Epithelial cell of esophagus (primary cell): ENCODE measurements at regions not wholly inside any gene's neighbourhood (a gene's known extent, or its start where the extent isn't known, plus 50 kb on each side); places are given as distances from the start of the nearest gene placed in this dataset.

Source experiments
- DNase-seq: peaks from one replicate; pipeline ENCODE4 v3.0.0; 2010; ENCODE audit warnings: low read depth
- H3K4me3 ChIP-seq: 2 replicates; pipeline ENCODE4 v1.5.1; 2011; ENCODE audit warnings: mild to moderate bottlenecking, low read length, control low read depth
- TF ChIP-seq, protein P1 (sequence below): IDR thresholded peaks from 2 replicates; pipeline ENCODE4 v1.5.1; 2011; ENCODE audit warnings: low read depth, mild to moderate bottlenecking, low read length, control low read depth, inconsistent platforms; ENCODE audit not compliant: insufficient read depth; ENCODE audit errors: missing control alignments

DNA sequence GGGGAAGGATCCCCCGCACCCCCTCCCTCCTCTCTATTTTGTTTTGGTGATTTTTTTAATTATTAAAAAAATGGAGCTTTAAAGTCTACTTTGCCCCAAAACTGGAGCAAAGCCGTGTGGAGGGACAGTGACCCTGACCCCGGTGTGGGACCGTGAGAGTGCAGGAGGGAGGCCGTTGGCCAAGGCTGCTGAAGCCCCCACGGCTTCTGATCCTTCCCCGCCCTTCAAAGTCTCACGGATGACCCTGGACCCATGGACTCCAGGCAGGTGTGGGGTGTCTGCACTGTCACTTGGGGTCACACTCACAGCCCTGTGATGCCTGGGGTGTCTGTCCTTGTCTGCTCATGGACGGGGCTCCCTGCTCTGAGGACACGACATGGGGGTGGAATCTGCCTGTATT, 133.3 kb downstream of the CPZ start:
- TF ChIP-seq, protein P1, sequence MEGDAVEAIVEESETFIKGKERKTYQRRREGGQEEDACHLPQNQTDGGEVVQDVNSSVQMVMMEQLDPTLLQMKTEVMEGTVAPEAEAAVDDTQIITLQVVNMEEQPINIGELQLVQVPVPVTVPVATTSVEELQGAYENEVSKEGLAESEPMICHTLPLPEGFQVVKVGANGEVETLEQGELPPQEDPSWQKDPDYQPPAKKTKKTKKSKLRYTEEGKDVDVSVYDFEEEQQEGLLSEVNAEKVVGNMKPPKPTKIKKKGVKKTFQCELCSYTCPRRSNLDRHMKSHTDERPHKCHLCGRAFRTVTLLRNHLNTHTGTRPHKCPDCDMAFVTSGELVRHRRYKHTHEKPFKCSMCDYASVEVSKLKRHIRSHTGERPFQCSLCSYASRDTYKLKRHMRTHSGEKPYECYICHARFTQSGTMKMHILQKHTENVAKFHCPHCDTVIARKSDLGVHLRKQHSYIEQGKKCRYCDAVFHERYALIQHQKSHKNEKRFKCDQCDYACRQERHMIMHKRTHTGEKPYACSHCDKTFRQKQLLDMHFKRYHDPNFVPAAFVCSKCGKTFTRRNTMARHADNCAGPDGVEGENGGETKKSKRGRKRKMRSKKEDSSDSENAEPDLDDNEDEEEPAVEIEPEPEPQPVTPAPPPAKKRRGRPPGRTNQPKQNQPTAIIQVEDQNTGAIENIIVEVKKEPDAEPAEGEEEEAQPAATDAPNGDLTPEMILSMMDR: no peak
- DNase-seq: no peak

DNA sequence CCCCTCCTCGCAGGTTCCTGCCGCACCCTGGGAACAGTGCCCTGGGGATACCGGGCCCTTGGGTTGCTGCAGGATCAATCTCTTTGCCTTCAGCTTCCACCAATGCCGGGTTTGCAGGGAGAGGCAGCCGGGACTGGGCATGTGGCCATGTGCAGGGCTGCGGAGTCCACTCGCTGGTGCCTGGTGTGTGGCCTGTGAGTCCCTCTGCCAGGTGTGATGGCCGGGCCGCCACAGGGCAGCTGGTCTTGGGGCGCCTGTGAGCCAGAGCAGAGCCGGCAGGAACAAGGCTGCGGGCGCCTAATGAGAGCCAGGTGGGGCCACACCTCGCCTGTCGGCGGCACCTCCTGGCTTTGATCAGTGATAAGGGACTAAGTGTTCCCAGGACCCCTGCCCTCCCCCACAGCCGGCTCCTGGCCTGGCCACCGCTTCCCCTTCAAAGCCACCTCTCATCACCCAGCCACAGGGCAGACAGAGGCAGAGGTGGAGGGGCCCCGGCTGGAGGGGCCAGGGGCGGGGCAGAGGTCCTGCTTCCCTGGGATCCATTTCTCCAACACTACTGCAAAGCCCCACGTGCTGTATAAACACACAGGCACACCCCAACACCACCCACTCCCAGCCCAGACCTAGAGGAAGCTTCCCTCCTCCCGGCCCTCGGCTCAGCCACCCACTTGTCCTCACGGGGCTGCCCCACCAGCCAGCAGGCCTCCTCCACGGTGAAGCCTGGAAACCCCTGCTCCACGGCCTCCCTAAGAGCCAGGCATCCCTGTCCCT, 132.7 kb downstream of the CPZ start:
- TF ChIP-seq, protein P1: no peak
- H3K4me3 ChIP-seq: no peak overlapping the region
- no peak for DNase-seq

More for the DNA sequence above, 133.3 kb downstream of the CPZ start:
- H3K4me3 ChIP-seq: no peak overlapping the region

DNA sequence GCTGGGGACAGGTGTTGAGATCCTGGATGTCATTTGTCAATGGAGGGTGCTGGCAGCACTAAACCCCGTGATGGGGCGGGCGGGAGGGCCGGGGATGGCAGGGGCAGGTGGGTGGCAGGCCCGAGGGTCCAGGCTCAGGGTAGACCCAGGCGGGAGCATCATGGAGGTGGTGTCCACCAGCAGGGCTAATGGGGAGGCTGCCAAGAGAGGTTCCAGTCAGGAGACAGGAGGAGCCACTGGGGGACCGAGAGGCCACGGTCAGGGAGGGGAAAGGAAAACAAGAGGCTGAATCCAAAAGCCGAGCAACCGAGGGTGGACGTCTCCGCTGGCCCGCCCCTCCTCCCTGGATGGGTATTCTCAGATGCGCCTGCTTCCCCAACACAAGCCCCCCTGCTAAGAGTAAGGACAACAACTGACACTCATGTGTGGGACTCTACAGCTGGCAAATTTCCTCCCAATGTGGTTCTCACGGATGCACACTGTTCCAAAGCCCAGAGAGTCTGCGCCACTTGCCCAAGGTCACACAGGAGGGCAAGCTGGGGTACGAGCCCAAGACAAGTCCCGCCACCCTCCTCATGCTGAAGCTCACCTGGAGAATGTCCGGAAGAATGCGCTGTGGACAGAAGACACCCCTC, 132.0 kb downstream of the CPZ start:
- TF ChIP-seq, protein P1: no peak
- DNase-seq: no peak
- H3K4me3 ChIP-seq: no peak overlapping the region

DNA sequence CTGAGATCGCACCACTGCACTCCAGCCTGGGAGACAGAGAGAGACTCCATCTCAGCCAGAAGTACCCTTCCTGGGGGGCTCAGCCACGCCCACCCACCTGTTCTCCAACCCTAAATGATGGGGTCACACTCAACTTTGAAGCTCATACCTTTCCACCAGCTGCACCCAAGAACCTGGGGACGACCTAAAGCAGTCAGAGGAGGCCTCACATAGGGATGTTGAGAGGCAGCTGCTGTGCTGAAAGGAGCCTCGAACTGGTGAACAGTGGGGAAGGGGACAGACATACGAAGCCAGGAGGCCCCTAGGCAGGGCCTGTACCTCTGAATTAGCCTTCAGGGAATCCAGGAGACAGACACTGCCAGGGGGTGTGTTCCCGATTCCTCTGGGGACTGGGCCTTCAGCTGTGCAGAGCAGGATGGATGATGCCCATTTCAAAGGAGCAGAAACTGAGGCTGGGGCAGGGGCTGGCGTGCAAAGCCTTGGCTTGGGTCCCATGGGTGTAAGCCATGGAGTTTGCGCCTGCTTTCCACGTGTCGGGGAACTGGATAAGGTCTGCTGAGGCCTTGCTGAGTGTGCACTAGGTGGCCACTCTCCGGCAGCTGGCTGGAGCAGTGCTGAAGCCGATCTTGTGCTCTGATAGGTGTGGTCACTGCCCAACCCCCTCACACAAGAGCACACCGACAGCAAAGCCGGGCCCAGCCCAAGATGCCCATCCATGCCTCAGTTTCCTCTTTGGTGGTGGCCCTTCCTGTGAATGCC, 130.8 kb downstream of the CPZ start:
- TF ChIP-seq, protein P1: no peak
- no peak overlapping the region for H3K4me3 ChIP-seq
- no peak for DNase-seq

DNA sequence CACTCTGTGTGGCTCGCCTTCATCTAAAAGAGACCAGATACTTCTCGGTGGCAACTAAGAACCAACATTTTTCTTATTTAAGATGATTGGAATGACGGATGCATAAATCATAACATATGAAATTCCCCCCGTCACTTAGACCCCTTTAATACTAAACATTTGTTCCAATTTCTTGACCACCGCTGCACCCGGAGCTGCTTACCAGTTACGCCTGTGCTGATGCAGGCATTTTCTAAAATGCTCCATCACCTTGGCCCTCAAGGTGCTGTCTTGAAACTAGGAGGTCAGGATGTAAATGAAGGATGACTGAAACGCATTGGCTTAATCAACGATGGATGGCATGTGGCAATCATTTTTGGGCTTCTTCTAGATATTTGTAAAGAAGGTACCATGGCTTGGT, 130.0 kb downstream of the CPZ start:
- no peak for DNase-seq
- H3K4me3 ChIP-seq: no peak overlapping the region
- TF ChIP-seq, protein P1: no peak

DNA sequence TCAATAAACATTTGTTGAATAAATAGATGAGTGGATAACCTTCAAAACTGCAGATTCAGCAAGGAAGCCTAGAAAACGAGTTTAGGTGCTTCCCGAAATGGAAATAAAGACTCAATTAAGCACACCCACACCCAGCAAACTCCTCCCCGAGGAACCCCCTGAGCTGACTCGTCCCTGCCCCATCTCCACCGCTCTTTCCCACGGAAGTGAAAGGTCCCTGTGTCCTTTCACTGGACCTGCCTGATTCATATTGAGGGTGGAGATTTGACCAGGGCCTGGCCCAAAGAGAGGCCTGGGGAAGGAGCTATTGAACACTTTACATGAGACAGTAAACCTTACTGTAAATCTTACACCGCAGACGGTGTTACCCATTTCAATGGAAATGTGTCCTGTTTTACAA, 129.1 kb downstream of the CPZ start:
- TF ChIP-seq, protein P1: no peak
- no peak overlapping the region for H3K4me3 ChIP-seq
- DNase-seq: no peak
